GM12865 (cell line): ENCODE measurements at regions not wholly inside any gene's neighbourhood (a gene's known extent, or its start where the extent isn't known, plus 50 kb on each side); places are given as distances from the start of the nearest gene placed in this dataset.

Source experiments
- DNase-seq: peaks from one replicate; pipeline ENCODE4 v3.0.0; 2010; ENCODE audit warnings: low read depth
- H3K4me3 ChIP-seq: 2 replicates; pipeline ENCODE4 v1.5.1; 2011; ENCODE audit warnings: mild to moderate bottlenecking, low read depth, low read length, control low read depth
- TF ChIP-seq, protein P1 (sequence below): IDR thresholded peaks from 2 replicates; pipeline ENCODE4 v1.5.1; 2011; ENCODE audit warnings: low read length, control low read depth, low read depth, inconsistent platforms; ENCODE audit not compliant: insufficient read depth; ENCODE audit errors: missing control alignments

GRCh38 chr2:58845011-58845410, 603.9 kb upstream of the FANCL start:
- TF ChIP-seq, protein P1, sequence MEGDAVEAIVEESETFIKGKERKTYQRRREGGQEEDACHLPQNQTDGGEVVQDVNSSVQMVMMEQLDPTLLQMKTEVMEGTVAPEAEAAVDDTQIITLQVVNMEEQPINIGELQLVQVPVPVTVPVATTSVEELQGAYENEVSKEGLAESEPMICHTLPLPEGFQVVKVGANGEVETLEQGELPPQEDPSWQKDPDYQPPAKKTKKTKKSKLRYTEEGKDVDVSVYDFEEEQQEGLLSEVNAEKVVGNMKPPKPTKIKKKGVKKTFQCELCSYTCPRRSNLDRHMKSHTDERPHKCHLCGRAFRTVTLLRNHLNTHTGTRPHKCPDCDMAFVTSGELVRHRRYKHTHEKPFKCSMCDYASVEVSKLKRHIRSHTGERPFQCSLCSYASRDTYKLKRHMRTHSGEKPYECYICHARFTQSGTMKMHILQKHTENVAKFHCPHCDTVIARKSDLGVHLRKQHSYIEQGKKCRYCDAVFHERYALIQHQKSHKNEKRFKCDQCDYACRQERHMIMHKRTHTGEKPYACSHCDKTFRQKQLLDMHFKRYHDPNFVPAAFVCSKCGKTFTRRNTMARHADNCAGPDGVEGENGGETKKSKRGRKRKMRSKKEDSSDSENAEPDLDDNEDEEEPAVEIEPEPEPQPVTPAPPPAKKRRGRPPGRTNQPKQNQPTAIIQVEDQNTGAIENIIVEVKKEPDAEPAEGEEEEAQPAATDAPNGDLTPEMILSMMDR, result no peak
- no peak overlapping the region for H3K4me3 ChIP-seq
- no peak for DNase-seq

- H3K4me3 ChIP-seq, result no peak overlapping the region
- DNase-seq, result no peak
- TF ChIP-seq, protein P1, result no peak
Observed at GRCh38 chr2:58842501-58843155, 601.5 kb upstream of the FANCL start.

GRCh38 chr2:58834404-58834803, 593.3 kb upstream of the FANCL start:
- TF ChIP-seq, protein P1, result no peak
- DNase-seq, result peak; percentile 17
- H3K4me3 ChIP-seq, result no peak overlapping the region

DNA sequence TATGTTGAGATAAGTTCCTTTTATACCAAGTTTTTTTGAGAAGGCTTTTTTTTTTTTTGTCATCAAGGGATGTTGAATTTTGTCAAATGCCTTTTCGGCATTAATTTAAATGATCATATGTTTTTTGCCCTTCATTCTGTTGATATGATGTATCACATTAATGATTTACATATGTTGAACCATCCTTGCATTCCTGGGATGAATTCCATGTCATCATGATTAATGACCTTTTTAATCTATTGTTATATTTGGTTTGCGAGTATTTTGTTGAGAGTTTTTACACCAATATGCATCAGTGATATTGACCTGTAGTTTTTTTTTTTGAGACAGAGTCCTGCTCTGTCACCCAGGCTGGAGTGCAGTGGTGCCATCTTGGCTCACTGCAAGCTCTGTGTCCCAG, 585.7 kb upstream of the FANCL start:
- no peak overlapping the region for H3K4me3 ChIP-seq
- TF ChIP-seq, protein P1, result no peak
- no peak for DNase-seq

GRCh38 chr2:58812771-58813344, 571.7 kb upstream of the FANCL start:
- DNase-seq, result no peak
- TF ChIP-seq, protein P1, result no peak
- H3K4me3 ChIP-seq, result no peak overlapping the region

GRCh38 chr2:58805126-58805525, 564.0 kb upstream of the FANCL start:
- DNase-seq, result no peak
- H3K4me3 ChIP-seq, result no peak overlapping the region
- TF ChIP-seq, protein P1, result no peak

DNA sequence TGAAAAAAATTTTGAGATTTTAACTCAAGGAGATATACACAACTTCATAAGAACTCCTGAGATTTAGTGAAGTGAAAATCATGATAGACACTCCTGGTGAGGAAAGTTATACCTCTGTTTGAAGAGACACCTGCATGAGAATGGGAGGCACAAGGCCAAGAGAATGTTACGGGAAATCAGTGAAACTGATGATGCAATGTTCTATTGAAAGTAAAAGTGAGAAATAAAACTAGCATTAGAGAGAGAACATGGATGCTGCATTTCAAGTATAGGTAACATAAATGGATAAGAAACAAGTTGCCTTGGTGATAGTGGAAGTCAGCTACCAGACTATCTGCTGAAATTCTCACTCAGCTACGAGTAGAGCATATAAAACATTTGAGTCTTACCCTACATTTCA, 562.1 kb upstream of the FANCL start:
- DNase-seq, result no peak
- TF ChIP-seq, protein P1, result no peak
- no peak overlapping the region for H3K4me3 ChIP-seq
